Upper lobe of right lung (tissue), 1 donor: ENCODE measurements at regions not wholly inside any gene's neighbourhood (a gene's known extent, or its start where the extent isn't known, plus 50 kb on each side); places are given as distances from the start of the nearest gene placed in this dataset.

ENCODE experiments used
- ATAC-seq: fragments of 200-7000 bp; cut with Tn5 transposase; one replicate; pipeline ENCODE4 v1.9.1; 2020; ENCODE audit warnings: mild to moderate bottlenecking, moderate library complexity
- DNase-seq: peaks from one replicate; pipeline ENCODE4 v3.0.0-alpha.2; 2020
- H3K27ac ChIP-seq: fragments of 200-600 bp; one replicate; pipeline ENCODE4 v1.8.0; 2022
- H3K27me3 ChIP-seq: fragments of 200-600 bp; one replicate; pipeline ENCODE4 v1.8.0; 2022; ENCODE audit warnings: mild to moderate bottlenecking
- H3K36me3 ChIP-seq: fragments of 200-600 bp; one replicate; pipeline ENCODE4 v1.8.0; 2022
- H3K4me1 ChIP-seq: fragments of 200-600 bp; one replicate; pipeline ENCODE4 v1.8.0; 2022
- H3K4me3 ChIP-seq: fragments of 200-600 bp; one replicate; pipeline ENCODE4 v1.8.0; 2022; ENCODE audit warnings: mild to moderate bottlenecking
- H3K9me3 ChIP-seq: fragments of 200-600 bp; one replicate; pipeline ENCODE4 v1.8.0; 2022
- CTCF ChIP-seq: fragments of 200-600 bp; IDR thresholded peaks from one replicate; pipeline ENCODE4 v1.8.0; 2022; ENCODE audit warnings: antibody characterized with exemption
- intact Hi-C: fragments of 100-400 bp; cut with DNase I; formaldehyde crosslinking; loops from one replicate; pipeline ENCODE4 v1.11.0; 2022
- donor health status: DM: no; HTN: yes; CAD: no; lungs with severe emphysema.

GRCh38 chr6:51336185-51336584 is 517.5 kb downstream of the TFAP2B start:
- no peak for ATAC-seq
- Histone ChIP-seq H3K27ac (no peak overlapping the region), H3K4me3 (no peak overlapping the region), H3K27me3 (no peaks in the 10 kb centered on the region), H3K4me1 (no peaks in the 10 kb centered on the region), H3K36me3 (no peaks in the 10 kb centered on the region), H3K9me3 (no peaks in the 10 kb centered on the region)
- no peak for TF ChIP-seq CTCF
- intact Hi-C loops, result no loop called here
- no peak for DNase-seq

- no peak overlapping the region for H3K4me3 ChIP-seq
- no peak for DNase-seq
- no peak for TF ChIP-seq CTCF
These were observed 518.6 kb downstream of the TFAP2B start for GRCh38 chr6:51337277-51337676.

GRCh38 chr6:51339108-51339507 is 520.4 kb downstream of the TFAP2B start:
- Histone ChIP-seq H3K4me1 (no peaks in the 10 kb centered on the region), H3K9me3 (no peaks in the 10 kb centered on the region), H3K4me3 (no peak overlapping the region), H3K27ac (no peak overlapping the region), H3K36me3 (no peaks in the 10 kb centered on the region), H3K27me3 (no peaks in the 10 kb centered on the region)
- ATAC-seq (no peak), DNase-seq (no peak)
- intact Hi-C loops, result no loop called here
- no peak for TF ChIP-seq CTCF

More at GRCh38 chr6:51337277-51337676, 518.6 kb downstream of the TFAP2B start:
- H3K9me3 ChIP-seq, result no peaks in the 10 kb centered on the region
- H3K27ac ChIP-seq, result no peak overlapping the region
- intact Hi-C loops, result no loop called here
- ATAC-seq, result no peak
- no peaks in the 10 kb centered on the region for H3K4me1 ChIP-seq
- H3K36me3 ChIP-seq, result no peaks in the 10 kb centered on the region
- no peaks in the 10 kb centered on the region for H3K27me3 ChIP-seq

GRCh38 chr6:51339728-51340127 is 521.1 kb downstream of the TFAP2B start:
- ATAC-seq (no peak), DNase-seq (no peak)
- Histone ChIP-seq H3K4me3 (no peak overlapping the region), H3K9me3 (no peaks in the 10 kb centered on the region), H3K4me1 (no peaks in the 10 kb centered on the region), H3K27me3 (no peaks in the 10 kb centered on the region), H3K27ac (no peak overlapping the region), H3K36me3 (no peaks in the 10 kb centered on the region)
- intact Hi-C loops, result no loop called here
- TF ChIP-seq CTCF, result no peak

- Histone ChIP-seq H3K36me3 (no peaks in the 10 kb centered on the region), H3K4me3 (no peak overlapping the region), H3K4me1 (no peaks in the 10 kb centered on the region), H3K27ac (no peak overlapping the region), H3K9me3 (no peaks in the 10 kb centered on the region), H3K27me3 (no peaks in the 10 kb centered on the region)
- intact Hi-C loops, result no loop called here
- no peak for TF ChIP-seq CTCF
- no peak for DNase-seq
- ATAC-seq, result no peak
These were observed 523.7 kb downstream of the TFAP2B start for GRCh38 chr6:51342393-51342792.

- DNase-seq, result no peak
- intact Hi-C loops, result no loop called here
- H3K36me3 ChIP-seq, result no peaks in the 10 kb centered on the region
These were observed 531.2 kb downstream of the TFAP2B start for GRCh38 chr6:51349857-51350256.

More at GRCh38 chr6:51349857-51350256, 531.2 kb downstream of the TFAP2B start:
- Histone ChIP-seq H3K4me3 (no peak overlapping the region), H3K4me1 (peaks cover 5% of the 10 kb centered on the region), H3K9me3 (no peaks in the 10 kb centered on the region), H3K27ac (no peak overlapping the region), H3K27me3 (no peaks in the 10 kb centered on the region)
- ATAC-seq, result no peak
- no peak for TF ChIP-seq CTCF
